ENCODE measurements at regions not wholly inside any gene's neighbourhood (a gene's known extent, or its start where the extent isn't known, plus 50 kb on each side); places are given as distances from the start of the nearest gene placed in this dataset.

- no peak for ATAC-seq
Observed at GRCh38 chr12:25716842-25717241, 163.8 kb upstream of the LMNTD1 start.

GRCh38 chr12:25717552-25717951, 164.5 kb upstream of the LMNTD1 start:
- no peak for ATAC-seq

- no peak for ATAC-seq
Observed at GRCh38 chr12:25718081-25718731, 165.1 kb upstream of the LMNTD1 start.

- ATAC-seq: no peak
Observed at GRCh38 chr12:25719505-25719904, 166.4 kb upstream of the LMNTD1 start.

GRCh38 chr12:25723336-25723735, 170.3 kb upstream of the LMNTD1 start:
- ATAC-seq: no peak

- ATAC-seq: no peak
Observed at GRCh38 chr12:25723921-25724491, 170.9 kb upstream of the LMNTD1 start.

GRCh38 chr12:25725470-25725869, 172.4 kb upstream of the LMNTD1 start:
- no peak for ATAC-seq

- ATAC-seq: no peak
Observed at GRCh38 chr12:25725931-25726330, 172.8 kb upstream of the LMNTD1 start.

- no peak for ATAC-seq
Observed at GRCh38 chr12:25728056-25728595, 175.0 kb upstream of the LMNTD1 start.

DNA sequence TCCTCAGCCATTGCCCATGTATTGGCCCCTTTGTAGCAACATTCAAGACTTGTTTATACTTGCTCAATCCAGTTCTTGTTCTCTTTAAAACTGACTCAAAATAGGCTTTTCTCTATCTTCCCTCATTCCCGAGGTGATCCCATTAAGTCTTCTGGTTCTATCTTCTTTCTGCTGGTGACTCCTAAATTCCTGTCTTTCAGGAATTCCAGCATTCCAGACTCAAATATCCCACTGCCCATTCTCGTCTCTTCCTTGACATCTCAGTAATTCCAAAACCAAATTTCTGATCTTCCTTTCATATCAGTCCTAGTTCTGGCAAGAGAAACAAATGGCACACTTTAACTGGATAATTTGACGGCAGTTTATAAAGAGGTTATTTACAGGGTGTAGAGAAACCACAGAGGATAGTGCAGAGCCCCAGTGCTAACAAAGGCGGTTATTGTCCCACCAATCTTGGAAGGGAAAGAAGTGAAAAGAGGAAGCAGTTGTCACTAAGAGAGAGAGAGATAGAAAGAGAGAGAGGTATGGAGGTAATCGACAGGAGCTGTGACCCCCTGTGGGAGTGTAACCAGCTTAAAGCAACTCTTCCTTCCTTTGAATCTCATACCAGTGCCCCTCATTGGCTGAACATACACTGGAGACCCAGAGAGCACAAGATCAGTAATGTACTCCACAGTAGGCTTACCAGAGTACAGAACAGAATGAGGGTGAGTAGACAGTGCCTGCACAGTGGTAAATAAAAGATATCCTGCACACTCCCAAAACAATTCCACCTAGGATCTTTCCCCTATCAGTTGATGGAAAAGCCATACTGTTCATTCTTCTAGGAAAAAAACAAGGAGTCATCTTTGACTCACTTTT, 177.6 kb upstream of the LMNTD1 start:
- ATAC-seq: no peak

DNA sequence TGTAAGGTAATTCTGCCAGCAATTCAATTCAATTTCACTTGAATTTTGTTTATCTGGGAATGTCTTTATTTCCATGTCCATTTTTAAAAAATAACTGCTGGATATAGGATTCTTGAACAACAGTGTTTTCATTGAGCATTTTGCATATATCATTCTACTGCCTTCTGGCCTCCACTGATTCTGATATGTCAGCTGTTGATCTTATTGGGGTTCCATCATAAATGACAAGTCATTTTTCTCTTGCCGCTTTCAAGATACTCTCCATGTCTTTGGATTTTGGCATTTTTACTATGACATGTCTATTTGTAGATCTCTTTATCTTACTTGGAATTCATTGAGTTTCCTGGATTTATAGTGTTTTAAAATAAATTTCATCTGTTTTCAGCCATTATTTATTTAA, 180.5 kb upstream of the LMNTD1 start:
- ATAC-seq: no peak

- ATAC-seq: no peak
Observed at GRCh38 chr12:25734529-25735180, 181.6 kb upstream of the LMNTD1 start.

DNA sequence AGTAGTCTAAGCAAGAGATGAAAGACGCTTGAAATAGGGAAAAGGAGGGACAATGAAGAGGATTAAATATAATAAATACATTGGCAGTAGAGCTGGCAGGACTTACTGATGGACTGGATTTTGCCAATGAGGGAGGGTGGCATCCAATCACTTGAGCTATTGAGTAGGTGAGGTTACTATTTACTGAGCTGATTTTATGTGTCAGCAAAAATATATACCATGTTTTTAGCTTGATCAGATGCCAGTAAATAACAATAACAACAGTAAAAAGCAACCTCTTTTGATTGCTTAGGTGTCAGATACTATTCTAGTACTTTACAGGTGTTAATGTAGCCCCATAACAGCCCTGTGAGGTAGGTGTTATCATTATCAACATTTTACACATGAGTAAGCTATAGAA, 187.5 kb upstream of the LMNTD1 start:
- ATAC-seq: no peak

DNA sequence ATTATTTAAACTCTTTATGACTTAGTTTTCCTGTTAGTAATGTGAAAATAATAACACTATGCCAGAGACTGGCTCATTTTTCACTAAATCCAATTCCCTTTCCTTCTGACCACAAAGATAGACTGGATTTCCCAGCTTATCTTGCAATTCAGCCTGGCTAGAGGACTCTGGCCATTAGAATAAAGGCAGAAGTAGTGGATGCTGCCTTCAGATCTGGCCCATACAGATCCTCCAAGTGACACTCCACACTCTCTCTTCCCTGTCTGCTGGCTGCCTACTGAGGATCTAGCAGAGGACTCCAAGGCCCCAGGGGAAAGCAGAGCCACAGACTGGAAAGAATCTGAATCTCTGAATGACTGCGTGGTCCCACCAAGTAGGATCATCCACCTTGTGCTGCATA, 188.8 kb upstream of the LMNTD1 start:
- no peak for ATAC-seq

DNA sequence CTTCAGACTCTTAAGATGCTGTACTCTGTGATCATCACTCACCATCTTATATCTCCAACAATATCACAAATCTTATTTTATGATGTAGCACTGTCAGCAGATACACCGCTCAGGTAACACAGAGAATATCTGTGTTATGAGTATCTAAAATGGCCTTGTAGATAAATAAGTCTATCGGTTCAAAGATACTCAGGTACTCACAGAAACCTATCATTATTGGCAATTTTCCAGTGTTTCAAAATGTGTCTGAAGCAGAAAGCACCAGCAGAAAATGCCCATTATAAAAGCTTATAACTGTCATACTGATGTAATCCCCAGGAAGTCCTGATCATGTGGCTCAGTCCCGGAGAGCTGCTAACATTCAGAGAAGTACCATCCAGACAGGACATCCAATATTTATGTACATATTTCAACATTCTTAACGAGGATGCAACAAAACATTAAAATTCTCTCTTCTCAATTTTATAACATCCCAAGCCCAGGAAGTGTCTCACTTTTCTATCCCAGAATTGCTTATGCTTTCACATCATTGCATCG, 190.7 kb upstream of the LMNTD1 start:
- ATAC-seq: no peak

DNA sequence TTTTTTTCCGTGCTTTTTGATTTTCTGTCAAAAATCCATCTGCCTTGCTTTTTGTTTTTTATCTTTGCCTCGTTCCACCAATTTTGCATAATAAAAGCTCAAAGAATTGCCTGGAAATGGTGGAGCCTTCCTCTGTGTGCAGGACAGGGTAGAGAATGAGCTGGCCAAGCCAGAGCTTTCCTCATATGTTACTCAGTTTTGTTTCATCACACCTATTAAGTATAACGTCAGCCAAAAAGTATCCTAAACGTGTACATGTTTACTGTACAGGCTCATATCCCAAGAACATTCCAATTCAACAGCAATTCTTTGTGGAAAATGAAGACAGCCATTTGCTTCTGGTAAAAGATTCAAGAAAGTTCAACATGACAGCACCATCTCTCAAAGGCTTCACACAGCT, 191.2 kb upstream of the LMNTD1 start:
- no peak for ATAC-seq

- ATAC-seq: no peak
Observed at GRCh38 chr12:25745281-25745680, 192.2 kb upstream of the LMNTD1 start.

GRCh38 chr12:25746131-25746530, 193.0 kb upstream of the LMNTD1 start:
- ATAC-seq: no peak

- ATAC-seq: no peak
Observed at GRCh38 chr12:25752710-25753309, 199.7 kb upstream of the LMNTD1 start.

DNA sequence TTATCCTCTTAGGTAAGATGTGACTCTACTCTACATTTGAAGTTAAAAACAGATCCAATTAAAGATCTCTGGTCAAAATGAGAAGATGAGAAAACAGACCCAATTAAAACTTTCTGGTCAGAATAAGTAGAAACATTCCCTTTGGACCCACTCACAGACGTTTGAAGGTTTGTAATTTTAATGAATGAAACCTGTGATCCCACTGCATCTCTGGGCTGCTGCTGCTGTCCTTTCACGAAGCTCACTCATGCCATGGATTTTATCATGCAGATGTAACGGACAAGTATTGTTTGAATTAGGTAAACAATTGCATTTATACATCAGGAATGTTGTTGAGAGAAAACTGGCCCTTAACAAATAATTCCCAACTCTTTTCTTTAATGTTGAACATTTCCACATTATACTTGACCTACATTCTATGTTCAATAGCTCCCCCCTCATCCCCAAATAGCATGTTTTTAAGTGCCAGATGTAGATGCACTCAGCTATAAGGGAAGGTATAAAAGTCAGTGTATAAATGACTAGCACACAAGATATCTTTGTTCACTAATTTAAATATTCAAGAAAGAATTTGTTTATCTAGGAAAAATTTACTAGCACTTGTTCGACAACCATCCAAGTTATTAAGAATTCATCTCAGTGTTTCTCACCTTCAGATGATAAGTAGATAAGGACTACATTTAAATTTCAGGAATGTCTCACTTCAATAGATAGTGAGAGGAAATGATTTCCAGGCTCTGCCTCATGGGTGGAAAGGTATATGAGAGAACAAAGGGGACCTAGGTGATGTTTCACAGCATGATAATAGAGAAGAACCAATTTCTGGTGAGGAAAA, 202.3 kb upstream of the LMNTD1 start:
- ATAC-seq: no peak

DNA sequence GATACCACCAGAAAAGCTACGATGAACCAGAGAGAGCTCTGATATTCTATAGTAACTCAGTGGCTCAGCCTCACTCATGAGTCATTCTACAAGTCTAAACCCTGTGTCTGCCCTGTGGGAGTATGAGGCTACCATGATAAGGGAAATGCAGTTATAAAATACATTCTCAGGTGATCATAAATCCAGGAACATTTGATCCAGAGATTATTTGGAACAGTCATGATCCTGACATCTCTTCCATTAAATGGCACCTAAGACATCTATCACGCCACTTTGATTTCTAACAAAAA, 202.6 kb upstream of the RASSF8 start:
- ATAC-seq: no peak

Measured in activated CD4-positive, CD25-positive, alpha-beta regulatory T cell treated with anti-CD3 and anti-CD28 coated beads, Interleukin-2, amount 50 U/mL, for 24 hours (primary cell).